Breast epithelium (tissue), 3 donors: ENCODE measurements at regions not wholly inside any gene's neighbourhood (a gene's known extent, or its start where the extent isn't known, plus 50 kb on each side); places are given as distances from the start of the nearest gene placed in this dataset.

ENCODE experiments used
- CTCF ChIP-seq, 3 donors: fragments of 450-650 bp; IDR thresholded peaks; one replicate each; pipeline ENCODE4 v1.5.1; 2016 to 2017; ENCODE audit warnings: antibody characterized with exemption in 3 of 3, mild to moderate bottlenecking in 3 of 3, moderate library complexity in 3 of 3
- POLR2A ChIP-seq: fragments of 450-650 bp; IDR thresholded peaks from one replicate; pipeline ENCODE4 v1.6.1; 2016; ENCODE audit warnings: antibody characterized with exemption, mild to moderate bottlenecking, moderate library complexity
- POLR2AphosphoS5 ChIP-seq, 3 donors: sonication (generic); formaldehyde crosslinking; IDR thresholded peaks; one replicate each; pipeline ENCODE4 v1.6.1; 2017; ENCODE audit warnings: antibody characterized with exemption in 3 of 3

- no peak for TF ChIP-seq CTCF (IDR thresholded peaks at IDR 0.05)
- TF ChIP-seq POLR2A: no peak
- TF ChIP-seq POLR2AphosphoS5 (IDR thresholded peaks at IDR 0.05): no peak
Observed at GRCh38 chr6:138582573-138582972, 83.3 kb upstream of the NHSL1 start.
